GM23248 (cell line): ENCODE measurements at regions not wholly inside any gene's neighbourhood (a gene's known extent, or its start where the extent isn't known, plus 50 kb on each side); places are given as distances from the start of the nearest gene placed in this dataset.

Experiments
- DNase-seq: peaks from one replicate; pipeline ENCODE4 v3.0.0-alpha.2; 2015
- H2AFZ ChIP-seq: fragments of 200-600 bp; sonication (generic); 2 replicates; pipeline ENCODE4 v1.6.1; 2016; ENCODE audit warnings: antibody characterized with exemption
- H3F3A ChIP-seq: fragments of 200-600 bp; sonication (generic); 2 replicates; pipeline ENCODE4 v1.6.1; 2016; ENCODE audit warnings: mild to moderate bottlenecking, antibody characterized with exemption, mixed run types; ENCODE audit not compliant: insufficient read depth
- H3K27ac ChIP-seq: fragments of 200-600 bp; sonication (generic); 2 replicates; pipeline ENCODE4 v1.5.1; 2016; ENCODE audit warnings: mild to moderate bottlenecking
- H3K27me3 ChIP-seq: fragments of 200-600 bp; sonication (generic); replicated peaks from 2 replicates; pipeline ENCODE4 v1.6.1; 2016; ENCODE audit warnings: mild to moderate bottlenecking; ENCODE audit not compliant: insufficient read depth
- H3K36me3 ChIP-seq: fragments of 200-600 bp; sonication (generic); 2 replicates; pipeline ENCODE4 v1.6.1; 2016; ENCODE audit warnings: low read depth, mild to moderate bottlenecking
- H3K4me1 ChIP-seq: fragments of 200-600 bp; sonication (generic); 2 replicates; pipeline ENCODE4 v1.6.1; 2016; ENCODE audit warnings: mild to moderate bottlenecking; ENCODE audit not compliant: insufficient read depth
- H3K4me2 ChIP-seq: fragments of 200-600 bp; sonication (generic); one replicate; pipeline ENCODE4 v1.6.1; 2016; ENCODE audit warnings: mild to moderate bottlenecking; ENCODE audit not compliant: unreplicated experiment
- H3K4me3 ChIP-seq: fragments of 200-600 bp; sonication (generic); 2 replicates; pipeline ENCODE4 v1.5.1; 2016; ENCODE audit warnings: mild to moderate bottlenecking
- H3K79me2 ChIP-seq: fragments of 200-600 bp; sonication (generic); 2 replicates; pipeline ENCODE4 v1.6.1; 2016; ENCODE audit warnings: mild to moderate bottlenecking; ENCODE audit not compliant: insufficient read depth
- H3K9ac ChIP-seq: fragments of 200-600 bp; sonication (generic); 2 replicates; pipeline ENCODE4 v1.6.1; 2016; ENCODE audit warnings: mild to moderate bottlenecking
- H3K9me2 ChIP-seq: fragments of 200-600 bp; sonication (generic); 2 replicates; pipeline ENCODE4 v1.6.1; 2016; ENCODE audit warnings: mixed run types, mild to moderate bottlenecking, moderate library complexity; ENCODE audit not compliant: insufficient read depth
- H3K9me3 ChIP-seq: fragments of 200-600 bp; sonication (generic); one replicate; pipeline ENCODE4 v1.6.1; 2017; ENCODE audit warnings: low read depth
- H4K20me1 ChIP-seq: fragments of 200-600 bp; sonication (generic); 2 replicates; pipeline ENCODE4 v1.6.0; 2016; ENCODE audit not compliant: insufficient read depth
- EZH2 ChIP-seq: fragments of 200-600 bp; sonication (generic); IDR thresholded peaks from 2 replicates; pipeline ENCODE4 v1.6.1; 2018; ENCODE audit warnings: antibody characterized with exemption, mild to moderate bottlenecking; ENCODE audit not compliant: insufficient read depth, poor library complexity, severe bottlenecking
- EZH2phosphoT487 ChIP-seq: fragments of 200-600 bp; sonication (generic); IDR thresholded peaks from 2 replicates; pipeline ENCODE4 v1.6.1; 2018; ENCODE audit warnings: antibody characterized with exemption, moderate library complexity, mild to moderate bottlenecking, low read depth; ENCODE audit not compliant: insufficient read depth
- WGBS, 2 experiments: methylation state at CpG; one replicate each; pipeline ENCODE4 v1.1.6; 2015 to 2017; ENCODE audit warnings: low lambda C conversion rate in 2 of 2, low coverage in 1 of 2; ENCODE audit errors: missing lambda C conversion rate in 2 of 2; 5-methylcytosine and 5-hydroxymethylcytosine counted together
- in situ Hi-C: fragments of 300-500 bp; cut with MboI; formaldehyde crosslinking; loops from 2 replicates; pipeline ENCODE4 v1.15.0; 2020

- Histone ChIP-seq H3K4me2 (no peak overlapping the region), H3F3A (no peaks in the 10 kb centered on the region), H4K20me1 (no peaks in the 10 kb centered on the region), H3K9me2 (no peaks in the 10 kb centered on the region), H3K27me3 (no peaks in the 10 kb centered on the region), H2AFZ (no peak overlapping the region), H3K9ac (no peak overlapping the region), H3K79me2 (no peaks in the 10 kb centered on the region), H3K9me3 (no peaks in the 10 kb centered on the region), H3K4me1 (no peaks in the 10 kb centered on the region), H3K36me3 (no peaks in the 10 kb centered on the region), H3K4me3 (no peak overlapping the region), H3K27ac (no peak overlapping the region)
- TF ChIP-seq EZH2phosphoT487, result no peak
- no peak for TF ChIP-seq EZH2
- DNase-seq, result no peak
- WGBS, 2 experiments, result 72 to 74% methylated on average over 4 of the region's 4 CpGs
- in situ Hi-C loops, result no loop called here
These were observed 222.8 kb upstream of the NBEA start for GRCh38 chr13:34719060-34719875.

- Histone ChIP-seq H3K79me2 (no peaks in the 10 kb centered on the region), H3K4me1 (no peaks in the 10 kb centered on the region), H3K4me3 (no peak overlapping the region), H3K9me2 (no peaks in the 10 kb centered on the region), H3K9me3 (no peaks in the 10 kb centered on the region), H3K27me3 (no peaks in the 10 kb centered on the region), H2AFZ (no peak overlapping the region), H3K36me3 (no peaks in the 10 kb centered on the region), H4K20me1 (no peaks in the 10 kb centered on the region), H3K9ac (no peak overlapping the region), H3F3A (no peaks in the 10 kb centered on the region), H3K27ac (no peak overlapping the region), H3K4me2 (no peak overlapping the region)
- TF ChIP-seq EZH2, result no peak
- 12 to 20% methylated on average over 2 of the region's 2 CpGs for WGBS, 2 experiments
- DNase-seq, result no peak
- in situ Hi-C loops, result no loop called here
These were observed 221.5 kb upstream of the NBEA start for GRCh38 chr13:34720618-34721017.

GRCh38 chr13:34721631-34722595 is 220.2 kb upstream of the NBEA start:
- TF ChIP-seq EZH2, result no peak
- no peak for TF ChIP-seq EZH2phosphoT487
- H3F3A ChIP-seq, result no peaks in the 10 kb centered on the region
- no peak overlapping the region for H3K9ac ChIP-seq
- H3K9me3 ChIP-seq, result no peaks in the 10 kb centered on the region
- no peaks in the 10 kb centered on the region for H4K20me1 ChIP-seq
- no peak overlapping the region for H2AFZ ChIP-seq
- no peaks in the 10 kb centered on the region for H3K79me2 ChIP-seq
- WGBS, 2 experiments, result 45 to 46% methylated on average over 3 of the region's 3 CpGs
- H3K9me2 ChIP-seq, result no peaks in the 10 kb centered on the region
- H3K4me3 ChIP-seq, result no peak overlapping the region
- H3K27ac ChIP-seq, result no peak overlapping the region
- no peaks in the 10 kb centered on the region for H3K4me1 ChIP-seq
- H3K4me2 ChIP-seq, result no peak overlapping the region
- in situ Hi-C loops, result no loop called here
- DNase-seq, result no peak
- H3K36me3 ChIP-seq, result no peaks in the 10 kb centered on the region
- H3K27me3 ChIP-seq, result no peaks in the 10 kb centered on the region

- H3K27me3 ChIP-seq, result no peaks in the 10 kb centered on the region
- in situ Hi-C loops, result no loop called here
These were observed 219.1 kb upstream of the NBEA start for GRCh38 chr13:34722922-34723321.

More at GRCh38 chr13:34722922-34723321, 219.1 kb upstream of the NBEA start:
- no peaks in the 10 kb centered on the region for H3K79me2 ChIP-seq
- no peaks in the 10 kb centered on the region for H3K4me1 ChIP-seq
- TF ChIP-seq EZH2, result no peak
- no peak for TF ChIP-seq EZH2phosphoT487
- no peak overlapping the region for H3K4me3 ChIP-seq
- H3F3A ChIP-seq, result no peaks in the 10 kb centered on the region
- no peak overlapping the region for H3K4me2 ChIP-seq
- no peak overlapping the region for H3K9ac ChIP-seq
- H3K9me2 ChIP-seq, result no peaks in the 10 kb centered on the region
- DNase-seq, result no peak
- H3K27ac ChIP-seq, result no peak overlapping the region
- H3K36me3 ChIP-seq, result no peaks in the 10 kb centered on the region
- no peak overlapping the region for H2AFZ ChIP-seq
- H4K20me1 ChIP-seq, result no peaks in the 10 kb centered on the region
- no peaks in the 10 kb centered on the region for H3K9me3 ChIP-seq
